Ovary (tissue), 3 donors: ENCODE measurements at regions not wholly inside any gene's neighbourhood (a gene's known extent, or its start where the extent isn't known, plus 50 kb on each side); places are given as distances from the start of the nearest gene placed in this dataset.

Experiments
- POLR2A ChIP-seq: fragments of 450-650 bp; IDR thresholded peaks from one replicate; pipeline ENCODE4 v1.6.1; 2017; ENCODE audit warnings: antibody characterized with exemption, mild to moderate bottlenecking, moderate library complexity
- TF ChIP-seq, protein P1 (sequence below), 3 donors: fragments of 450-650 bp in 2 of 3; fragments of 200-600 bp in 1 of 3; IDR thresholded peaks; one replicate each; pipeline versions ENCODE4 v1.5.1 to v1.8.0; 2016 to 2022; ENCODE audit warnings: antibody characterized with exemption in 3 of 3, mild to moderate bottlenecking in 1 of 3
- donor health status: DM: no; HTN: no; CAD: no.

DNA sequence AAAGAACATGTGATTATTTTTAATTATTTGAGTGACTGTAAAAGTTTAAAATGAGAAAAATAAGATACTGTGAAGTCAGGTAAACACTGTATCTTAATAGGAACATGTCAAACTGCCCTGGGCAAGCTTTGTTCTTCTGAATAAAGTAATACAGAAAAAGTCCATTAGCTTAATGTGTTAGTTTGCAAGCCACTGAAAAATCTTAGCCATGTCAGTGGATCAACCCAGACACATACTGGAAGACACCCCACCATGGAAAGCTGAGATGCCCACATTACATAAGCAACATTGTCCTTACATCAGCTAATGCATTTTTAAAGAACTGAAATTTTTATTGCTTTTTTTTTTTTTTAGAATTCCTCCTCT, 155.2 kb downstream of the BBOX1 start:
- TF ChIP-seq, protein P1, sequence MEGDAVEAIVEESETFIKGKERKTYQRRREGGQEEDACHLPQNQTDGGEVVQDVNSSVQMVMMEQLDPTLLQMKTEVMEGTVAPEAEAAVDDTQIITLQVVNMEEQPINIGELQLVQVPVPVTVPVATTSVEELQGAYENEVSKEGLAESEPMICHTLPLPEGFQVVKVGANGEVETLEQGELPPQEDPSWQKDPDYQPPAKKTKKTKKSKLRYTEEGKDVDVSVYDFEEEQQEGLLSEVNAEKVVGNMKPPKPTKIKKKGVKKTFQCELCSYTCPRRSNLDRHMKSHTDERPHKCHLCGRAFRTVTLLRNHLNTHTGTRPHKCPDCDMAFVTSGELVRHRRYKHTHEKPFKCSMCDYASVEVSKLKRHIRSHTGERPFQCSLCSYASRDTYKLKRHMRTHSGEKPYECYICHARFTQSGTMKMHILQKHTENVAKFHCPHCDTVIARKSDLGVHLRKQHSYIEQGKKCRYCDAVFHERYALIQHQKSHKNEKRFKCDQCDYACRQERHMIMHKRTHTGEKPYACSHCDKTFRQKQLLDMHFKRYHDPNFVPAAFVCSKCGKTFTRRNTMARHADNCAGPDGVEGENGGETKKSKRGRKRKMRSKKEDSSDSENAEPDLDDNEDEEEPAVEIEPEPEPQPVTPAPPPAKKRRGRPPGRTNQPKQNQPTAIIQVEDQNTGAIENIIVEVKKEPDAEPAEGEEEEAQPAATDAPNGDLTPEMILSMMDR (IDR thresholded peaks at IDR 0.05): no peak
- TF ChIP-seq POLR2A: no peak
